ENCODE measurements at regions not wholly inside any gene's neighbourhood (a gene's known extent, or its start where the extent isn't known, plus 50 kb on each side); places are given as distances from the start of the nearest gene placed in this dataset.

DNA sequence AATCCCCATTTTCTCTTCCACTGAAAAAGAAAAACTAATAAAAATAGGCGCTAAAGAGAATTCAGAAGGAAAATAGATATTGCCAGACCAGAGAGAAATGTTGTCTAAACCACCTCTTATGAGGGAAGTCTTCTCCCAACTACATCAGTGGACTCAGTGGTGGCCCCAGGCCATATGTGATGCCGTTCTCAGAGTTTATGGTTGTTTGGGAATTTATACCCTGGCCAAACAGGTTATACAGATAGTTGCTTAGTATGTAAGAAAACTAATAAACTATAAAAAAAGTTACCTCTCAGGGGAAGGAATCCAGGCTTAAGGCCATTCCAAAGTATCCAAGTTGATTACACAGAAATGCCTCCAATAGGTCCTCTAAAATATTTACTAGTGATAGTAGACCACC, 103.4 kb upstream of the RBM19 start:
- TF ChIP-seq USF1 (IDR thresholded peaks at IDR 0.05; ENCODE audit: borderline replicate concordance, extremely low read length, insufficient read depth, low read depth, low read length): no peak
- TF ChIP-seq CTCF (IDR thresholded peaks at IDR 0.05 in 2 of 3, conservative IDR thresholded peaks at IDR 0.05 in 1 of 3; ENCODE audit: control insufficient read depth in 2 of 3, extremely low read depth in 1 of 3, insufficient read depth in 1 of 3, low read depth in 3 of 3, low read length in 3 of 3): no peak

Data from GM12878 (cell line).